Glutamatergic neuron (in vitro differentiated cells): ENCODE measurements at regions not wholly inside any gene's neighbourhood (a gene's known extent, or its start where the extent isn't known, plus 50 kb on each side); places are given as distances from the start of the nearest gene placed in this dataset.

Source experiments
- DNase-seq: peaks from one replicate; pipeline ENCODE4 v3.0.0; 2022
- H3K27ac Mint-ChIP-seq: one replicate; pipeline ENCODE4 v1.8.0; 2020; ENCODE audit warnings: mild to moderate bottlenecking, mixed read lengths, inconsistent platforms; ENCODE audit not compliant: unreplicated experiment
- H3K27me3 Mint-ChIP-seq: one replicate; pipeline ENCODE4 v1.8.0; 2020; ENCODE audit warnings: mild to moderate bottlenecking, moderate library complexity, mixed read lengths, inconsistent platforms; ENCODE audit not compliant: unreplicated experiment
- H3K36me3 Mint-ChIP-seq: one replicate; pipeline ENCODE4 v1.8.0; 2020; ENCODE audit warnings: mild to moderate bottlenecking, mixed read lengths, inconsistent platforms; ENCODE audit not compliant: unreplicated experiment
- H3K4me1 Mint-ChIP-seq: one replicate; pipeline ENCODE4 v1.8.0; 2020; ENCODE audit warnings: mild to moderate bottlenecking, low read depth, mixed read lengths, inconsistent platforms; ENCODE audit not compliant: unreplicated experiment
- H3K4me3 Mint-ChIP-seq: one replicate; pipeline ENCODE4 v1.8.0; 2020; ENCODE audit warnings: mild to moderate bottlenecking, mixed read lengths, inconsistent platforms; ENCODE audit not compliant: unreplicated experiment
- H3K9me3 Mint-ChIP-seq: one replicate; pipeline ENCODE4 v1.8.0; 2020; ENCODE audit warnings: mild to moderate bottlenecking, moderate library complexity, mixed read lengths, inconsistent platforms; ENCODE audit not compliant: unreplicated experiment
- CTCF ChIP-seq: fragments of 200-600 bp; sonication (generic); IDR thresholded peaks from one replicate; pipeline ENCODE4 v1.5.0; 2021; ENCODE audit not compliant: partially characterized antibody, unreplicated experiment

- no peak for DNase-seq
- TF ChIP-seq CTCF: no peak
- no peak overlapping the region for H3K27ac Mint-ChIP-seq
- no peaks in the 10 kb centered on the region for H3K27me3 Mint-ChIP-seq
- H3K36me3 Mint-ChIP-seq: no peaks in the 10 kb centered on the region
- H3K4me1 Mint-ChIP-seq: no peaks in the 10 kb centered on the region
- H3K4me3 Mint-ChIP-seq: no peak overlapping the region
- peaks cover 1% of the 10 kb centered on the region for H3K9me3 Mint-ChIP-seq
These were observed 465.5 kb upstream of the HTR1E start for GRCh38 chr6:86471791-86472190.

GRCh38 chr6:86459978-86460377, 477.4 kb upstream of the HTR1E start:
- TF ChIP-seq CTCF: no peak
- Mint-ChIP-seq H3K4me1 (peaks cover 5% of the 10 kb centered on the region), H3K27ac (no peak overlapping the region), H3K9me3 (no peaks in the 10 kb centered on the region), H3K4me3 (no peak overlapping the region), H3K27me3 (no peaks in the 10 kb centered on the region), H3K36me3 (no peaks in the 10 kb centered on the region)
- DNase-seq: no peak

- no peak overlapping the region for H3K27ac Mint-ChIP-seq
These were observed 480.5 kb upstream of the HTR1E start for GRCh38 chr6:86456821-86457220.

GRCh38 chr6:86453232-86453631, 484.1 kb upstream of the HTR1E start:
- DNase-seq: no peak
- Mint-ChIP-seq H3K27ac (no peak overlapping the region), H3K9me3 (peaks cover 4% of the 10 kb centered on the region), H3K36me3 (peaks cover 16% of the 10 kb centered on the region), H3K27me3 (no peaks in the 10 kb centered on the region), H3K4me3 (no peak overlapping the region), H3K4me1 (peaks cover 3% of the 10 kb centered on the region)
- no peak for TF ChIP-seq CTCF

More at GRCh38 chr6:86456821-86457220, 480.5 kb upstream of the HTR1E start:
- no peaks in the 10 kb centered on the region for H3K27me3 Mint-ChIP-seq
- peaks cover 5% of the 10 kb centered on the region for H3K4me1 Mint-ChIP-seq
- H3K9me3 Mint-ChIP-seq: peaks cover 4% of the 10 kb centered on the region
- peaks cover 16% of the 10 kb centered on the region for H3K36me3 Mint-ChIP-seq
- DNase-seq: no peak
- H3K4me3 Mint-ChIP-seq: no peak overlapping the region
- no peak for TF ChIP-seq CTCF

- H3K27ac Mint-ChIP-seq: no peak overlapping the region
- H3K4me1 Mint-ChIP-seq: no peaks in the 10 kb centered on the region
- peaks cover 1% of the 10 kb centered on the region for H3K9me3 Mint-ChIP-seq
- H3K27me3 Mint-ChIP-seq: peaks cover 3% of the 10 kb centered on the region
- TF ChIP-seq CTCF: no peak
- DNase-seq: no peak
- H3K36me3 Mint-ChIP-seq: peaks cover 8% of the 10 kb centered on the region
- H3K4me3 Mint-ChIP-seq: no peak overlapping the region
These were observed 488.9 kb upstream of the HTR1E start for GRCh38 chr6:86448398-86448797.
